Retinal pigment epithelial cell (primary cell): ENCODE measurements at regions not wholly inside any gene's neighbourhood (a gene's known extent, or its start where the extent isn't known, plus 50 kb on each side); places are given as distances from the start of the nearest gene placed in this dataset.

Source experiments
- DNase-seq: peaks from one replicate; pipeline ENCODE4 v3.0.0-alpha.2; 2010; ENCODE audit warnings: low read depth
- H3K4me3 ChIP-seq: 2 replicates; pipeline ENCODE4 v1.5.1; 2011; ENCODE audit warnings: mild to moderate bottlenecking, low read length, control low read depth, moderate library complexity
- CTCF ChIP-seq: conservative IDR thresholded peaks from 2 replicates; pipeline ENCODE4 v1.5.1; 2011; ENCODE audit warnings: low read depth, low read length, control low read depth, inconsistent platforms

DNA sequence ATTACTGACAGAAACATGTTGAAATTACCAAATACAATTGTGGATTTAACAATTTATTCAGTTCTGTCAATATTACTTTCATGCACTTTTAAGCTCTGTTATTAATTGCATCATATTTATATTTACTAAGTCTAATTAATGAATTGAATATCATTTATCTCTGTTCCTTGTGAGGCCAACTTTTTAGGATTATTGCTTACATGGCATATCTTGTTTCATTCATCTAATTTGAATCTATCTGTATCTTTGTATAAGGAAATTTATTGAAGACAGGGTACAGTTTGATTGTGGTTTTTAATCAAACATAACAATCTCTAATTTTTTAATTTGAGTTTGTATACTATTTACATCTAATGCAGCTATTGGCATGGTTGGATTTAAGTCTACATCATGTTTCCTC is 249.9 kb upstream of the GPC6 start:
- no peak for DNase-seq
- TF ChIP-seq CTCF = no peak
- H3K4me3 ChIP-seq = no peak overlapping the region

DNA sequence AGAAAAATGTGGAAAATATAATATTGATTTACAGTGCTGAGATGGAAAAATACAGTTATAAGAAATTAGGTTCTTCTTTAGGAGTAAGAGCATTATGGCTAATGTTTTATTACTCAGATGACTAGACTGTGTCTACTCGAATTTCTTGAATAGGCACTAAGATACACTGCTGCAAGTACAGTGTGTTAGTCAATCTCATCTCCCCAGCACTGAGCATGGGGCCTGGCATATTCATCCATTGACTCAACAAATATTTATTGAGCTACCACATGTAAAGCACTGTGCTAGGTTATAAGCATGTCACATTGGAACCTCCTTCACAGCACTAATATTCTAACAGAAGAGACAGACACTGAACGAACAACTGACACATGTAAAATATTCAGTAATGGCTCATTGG is 242.5 kb upstream of the GPC6 start:
- no peak for DNase-seq
- no peak overlapping the region for H3K4me3 ChIP-seq
- TF ChIP-seq CTCF = no peak

DNA sequence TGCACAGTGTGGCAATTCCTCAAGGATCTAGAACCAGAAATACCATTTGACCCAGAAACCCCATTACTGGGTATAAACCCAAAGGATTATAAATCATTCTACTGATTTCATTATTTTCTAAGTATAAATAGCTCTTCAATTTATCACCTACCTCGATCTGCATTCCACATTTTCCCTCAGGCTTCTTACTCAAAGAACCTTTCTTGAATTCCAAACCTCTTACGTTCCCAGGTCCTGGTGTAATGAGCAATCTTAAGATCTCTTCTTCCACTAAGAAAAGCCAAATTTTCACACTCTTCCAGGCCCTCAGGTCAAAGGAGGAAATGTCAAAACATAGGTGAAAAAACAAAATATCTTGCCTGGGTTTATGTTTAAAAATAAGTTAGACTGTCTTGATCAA is 237.3 kb upstream of the GPC6 start:
- DNase-seq = no peak
- TF ChIP-seq CTCF = no peak
- no peak overlapping the region for H3K4me3 ChIP-seq

DNA sequence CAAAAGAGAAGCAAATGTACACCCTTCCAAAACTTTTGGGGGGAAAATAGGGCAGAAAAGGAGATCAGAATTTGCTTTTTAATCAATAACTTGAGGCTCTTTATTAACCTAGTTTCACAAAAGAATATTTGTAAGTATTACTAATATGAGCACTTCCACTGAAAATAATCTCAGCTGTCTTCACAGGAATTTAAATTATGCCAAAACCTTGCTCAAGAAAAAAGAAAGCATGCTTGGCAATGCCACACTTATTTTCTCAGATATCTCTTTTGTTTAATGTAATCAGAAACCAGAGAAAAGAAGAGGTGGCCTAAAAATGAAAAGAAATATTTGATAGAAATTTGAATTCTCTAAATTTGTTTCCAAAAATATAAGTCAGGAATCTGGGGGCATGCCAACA is 234.9 kb upstream of the GPC6 start:
- TF ChIP-seq CTCF = no peak

GRCh38 chr13:92994056-92994455 is 232.6 kb upstream of the GPC6 start:
- DNase-seq = no peak
- H3K4me3 ChIP-seq = no peak overlapping the region
- no peak for TF ChIP-seq CTCF

More for the DNA sequence above, 234.9 kb upstream of the GPC6 start:
- no peak for DNase-seq
- no peak overlapping the region for H3K4me3 ChIP-seq

GRCh38 chr13:93001866-93002461 is 224.6 kb upstream of the GPC6 start:
- H3K4me3 ChIP-seq = no peak overlapping the region
- TF ChIP-seq CTCF = no peak
- no peak for DNase-seq

- H3K4me3 ChIP-seq = no peak overlapping the region
- no peak for DNase-seq
- TF ChIP-seq CTCF = no peak
Observed at GRCh38 chr13:93003531-93003930, 223.1 kb upstream of the GPC6 start.
